ENCODE measurements at regions not wholly inside any gene's neighbourhood (a gene's known extent, or its start where the extent isn't known, plus 50 kb on each side); places are given as distances from the start of the nearest gene placed in this dataset.
A peak's percentile ranks its signal among the peaks of the same experiment; 100 is the strongest.

DNA sequence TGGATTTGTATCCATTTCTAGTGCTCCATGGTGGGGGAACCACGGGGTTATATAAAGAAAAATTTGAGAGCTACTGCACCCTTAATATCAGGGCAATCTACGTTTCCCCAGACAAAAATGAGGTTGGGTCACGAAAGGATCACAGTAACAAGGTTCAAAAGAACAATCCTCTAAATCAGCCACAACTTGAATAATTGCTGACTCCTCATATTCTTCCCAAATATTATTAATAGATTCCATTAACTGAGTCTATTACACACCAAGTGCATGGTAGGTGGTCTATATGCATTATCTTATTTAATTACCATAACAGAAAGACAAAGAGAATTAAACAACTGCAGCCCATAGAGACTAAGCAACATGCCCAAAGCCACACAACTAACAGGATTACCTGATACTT lies 438.2 kb downstream of the ETNK1 start:
- TF ChIP-seq, protein P1, sequence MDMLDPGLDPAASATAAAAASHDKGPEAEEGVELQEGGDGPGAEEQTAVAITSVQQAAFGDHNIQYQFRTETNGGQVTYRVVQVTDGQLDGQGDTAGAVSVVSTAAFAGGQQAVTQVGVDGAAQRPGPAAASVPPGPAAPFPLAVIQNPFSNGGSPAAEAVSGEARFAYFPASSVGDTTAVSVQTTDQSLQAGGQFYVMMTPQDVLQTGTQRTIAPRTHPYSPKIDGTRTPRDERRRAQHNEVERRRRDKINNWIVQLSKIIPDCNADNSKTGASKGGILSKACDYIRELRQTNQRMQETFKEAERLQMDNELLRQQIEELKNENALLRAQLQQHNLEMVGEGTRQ (IDR thresholded peaks at IDR 0.05; ENCODE audit: low read depth, low read length), result no peak
- peak; percentile 91 for TF ChIP-seq MAFK (IDR thresholded peaks at IDR 0.05; ENCODE audit: low read depth, low read length)
- BruUV-seq (replicated peaks), result no TSS peak
- POLR2A ChIA-PET (ENCODE audit: unreplicated experiment), result no interaction called here
- ATAC-seq (ENCODE audit: low read depth) (no peak), DNase-seq (no peak)
- Histone ChIP-seq H3K18ac (ENCODE audit: low read depth, low read length) (no peak overlapping the region), H3K9me1 (ENCODE audit: insufficient read depth, low read length) (no peaks in the 10 kb centered on the region), H4K8ac (ENCODE audit: low read depth in 2 of 2, low read length in 2 of 2) (no peak overlapping the region), H2AK5ac (ENCODE audit: low read depth, low read length) (no peak overlapping the region), H3K4me1 (ENCODE audit: control insufficient read depth, insufficient read depth, low read length) (no peaks in the 10 kb centered on the region), H4K91ac (ENCODE audit: insufficient read depth, low read depth, low read length) (no peak overlapping the region), H2BK20ac (ENCODE audit: low read depth, low read length) (no peak overlapping the region), H4K5ac (ENCODE audit: low read depth, low read length) (no peak overlapping the region), H4K20me1 (ENCODE audit: insufficient read depth, low read length) (no peaks in the 10 kb centered on the region), H3K27ac (ENCODE audit: insufficient read depth, low read length) (no peak overlapping the region), H2AK9ac (replicated peaks; ENCODE audit: low read depth, low read length, poor library complexity) (no peak overlapping the region), H3K79me1 (ENCODE audit: low read depth in 1 of 2, low read length in 2 of 2) (no peaks in the 10 kb centered on the region), H3K23ac (ENCODE audit: low read depth, low read length) (no peak overlapping the region), H3K9ac (ENCODE audit: low read depth, low read length) (no peak overlapping the region), H3K9me3 (ENCODE audit: control insufficient read depth, insufficient read depth, low read length) (no peaks in the 10 kb centered on the region), H2BK15ac (ENCODE audit: low read depth, low read length) (no peak overlapping the region), H3K27me3 (ENCODE audit: control insufficient read depth, insufficient read depth, low read length) (no peaks in the 10 kb centered on the region), H3K14ac (replicated peaks; ENCODE audit: low read depth, low read length) (no peak overlapping the region), H3K4me3 (ENCODE audit: insufficient read depth, low read depth, low read length) (no peak overlapping the region), H2BK5ac (ENCODE audit: low read depth, low read length, poor library complexity, severe bottlenecking) (no peak overlapping the region), H3K36me3 (ENCODE audit: control insufficient read depth, insufficient read depth, low read length) (no peaks in the 10 kb centered on the region), H3K56ac (ENCODE audit: extremely low read depth, insufficient read depth, low read length) (no peak overlapping the region), H3K4me2 (ENCODE audit: low read depth, low read length) (no peak overlapping the region), H2AFZ (replicated peaks; ENCODE audit: low read length, poor library complexity) (no peak overlapping the region), H3K4ac (ENCODE audit: low read depth, low read length) (no peak overlapping the region), H2BK120ac (ENCODE audit: low read depth, low read length) (no peak overlapping the region)
- dilution Hi-C loops (cut with HindIII; ENCODE audit: low sequenced_read_pairs, unreplicated experiment) (no loop called here), intact Hi-C loops (cut with micrococcal nuclease) (no loop called here), in situ Hi-C loops (cut with MboI; ENCODE audit: low sequenced_read_pairs) (no loop called here)
- WGBS, 2 experiments (ENCODE audit: extremely low coverage in 2 of 2, insufficient read length in 1 of 2), result no CpG with 5 or more reads among the region's 3 CpGs
- CTCF ChIA-PET, result interaction anchor here (0.6 kb wide), 1 partner anchor 208 kb away, joined by 3 read pairs; no protein-coding TSS in a partner anchor
